GM12878 (cell line): ENCODE measurements at regions not wholly inside any gene's neighbourhood (a gene's known extent, or its start where the extent isn't known, plus 50 kb on each side); places are given as distances from the start of the nearest gene placed in this dataset.

Experiments used
- ATAC-seq: fragments of 200-7000 bp; cut with Tn5 transposase; 3 replicates; pipeline ENCODE4 v1.9.1; 2020; ENCODE audit warnings: mild to moderate bottlenecking, moderate library complexity
- BruUV-seq: library from RNA; stranded (reverse); fragments of 400-500 nt; replicated peaks from 2 replicates; lab custom pipeline; 2021; lab: Mats Ljungman, UMichigan
- CTCF ChIA-PET: fragments of 300-600 bp; sonication (Branson Sonifier 250); formaldehyde crosslinking; extraction: SDS; loops from one replicate; lab custom pipeline; 2021; ENCODE audit warnings: inconsistent platforms; lab: Yijun Ruan, JAX
- POLR2A ChIA-PET: fragments of 350-600 bp; formaldehyde crosslinking; extraction: SDS; loops from one replicate; lab custom pipeline; 2021; ENCODE audit warnings: inconsistent platforms; lab: Charles Lee
- RAD21 ChIA-PET: fragments of 300-600 bp; sonication (Branson Sonifier 250); formaldehyde crosslinking; loops from one replicate; lab custom pipeline; 2023; ENCODE audit warnings: antibody characterized with exemption; ENCODE audit not compliant: unreplicated experiment; lab: Charles Lee
- SMC1A ChIA-PET: fragments of 300-600 bp; sonication (Branson Sonifier 250); formaldehyde crosslinking; loops from one replicate; lab custom pipeline; 2023; ENCODE audit not compliant: unreplicated experiment, uncharacterized antibody; lab: Charles Lee
- DNase-seq: peaks from one replicate; pipeline ENCODE4 v3.0.0-alpha.2; 2011; ENCODE audit warnings: low read depth, low spot score
- FAIRE-seq: peaks from 3 replicates; lab custom pipeline; 2011; peaks lifted over from hg19 to GRCh38; lab: Jason Lieb, UNC
- H2AFZ ChIP-seq: 2 replicates; pipeline ENCODE4 v1.6.0; 2011; ENCODE audit warnings: low read depth, low read length, control low read depth; ENCODE audit not compliant: control insufficient read depth
- H3K27ac ChIP-seq: 2 replicates; pipeline ENCODE4 v1.5.1; 2011; ENCODE audit warnings: control low read depth; ENCODE audit not compliant: control insufficient read depth, insufficient read depth
- H3K27me3 ChIP-seq, 2 experiments: replicated peaks in 1 of 2; 2 replicates each; pipeline versions ENCODE4 v1.6.0 to v1.6.1; 2011; ENCODE audit warnings: low read length in 1 of 2; ENCODE audit not compliant: control insufficient read depth in 2 of 2, insufficient read depth in 2 of 2
- H3K36me3 ChIP-seq, 2 experiments: 2 replicates each; pipeline ENCODE4 v1.5.1; 2011; ENCODE audit warnings: low read length in 1 of 2; ENCODE audit not compliant: control insufficient read depth in 2 of 2, insufficient read depth in 2 of 2
- H3K4me1 ChIP-seq: 2 replicates; pipeline ENCODE4 v1.6.1; 2011; ENCODE audit warnings: mild to moderate bottlenecking, low read length, moderate library complexity, mixed read lengths; ENCODE audit not compliant: control insufficient read depth, insufficient read depth
- H3K4me2 ChIP-seq: 2 replicates; pipeline ENCODE4 v1.6.0; 2011; ENCODE audit warnings: control low read depth; ENCODE audit not compliant: control insufficient read depth, insufficient read depth
- H3K4me3 ChIP-seq: fragments of 200-600 bp; sonication (generic); 2 replicates; pipeline ENCODE4 v1.5.1; 2016
- H3K79me2 ChIP-seq: 2 replicates; pipeline ENCODE4 v1.6.0; 2011; ENCODE audit warnings: low read length; ENCODE audit not compliant: control insufficient read depth, insufficient read depth
- H3K9ac ChIP-seq: 2 replicates; pipeline ENCODE4 v1.8.0; 2011; ENCODE audit warnings: low read length, control low read depth, mixed read lengths; ENCODE audit not compliant: control insufficient read depth, insufficient read depth
- H3K9me3 ChIP-seq: replicated peaks from 3 replicates; pipeline ENCODE4 v1.5.1; 2011; ENCODE audit warnings: mild to moderate bottlenecking, low read length; ENCODE audit not compliant: control insufficient read depth, insufficient read depth
- H4K20me1 ChIP-seq: 2 replicates; pipeline ENCODE4 v1.6.0; 2011; ENCODE audit not compliant: control insufficient read depth, insufficient read depth
- BACH1 ChIP-seq: fragments of 450-650 bp; IDR thresholded peaks from 2 replicates; pipeline ENCODE4 v1.6.1; 2017; ENCODE audit warnings: mild to moderate bottlenecking, borderline replicate concordance
- CUX1 ChIP-seq: IDR thresholded peaks from 2 replicates; pipeline ENCODE4 v1.6.1; 2012; ENCODE audit warnings: improper control_type of control experiment, low read depth, low read length; ENCODE audit not compliant: insufficient replicate concordance
- EP300 ChIP-seq, 2 experiments: fragments of 150-350 bp in 1 of 2; IDR thresholded peaks; 2 replicates each; pipeline ENCODE4 v1.6.1; 2011 to 2012; ENCODE audit warnings: low read depth in 2 of 2, low read length in 2 of 2, borderline replicate concordance in 1 of 2, improper control_type of control experiment in 1 of 2, inconsistent platforms in 1 of 2; ENCODE audit not compliant: control insufficient read depth in 1 of 2
- POLR2A ChIP-seq: IDR thresholded peaks from 2 replicates; pipeline ENCODE4 v1.6.1; 2011; ENCODE audit warnings: low read depth, mild to moderate bottlenecking, low read length
- RFX5 ChIP-seq: IDR thresholded peaks from 2 replicates; pipeline ENCODE4 v1.6.1; 2011; ENCODE audit warnings: low read depth, low read length, improper control_type of control experiment
- SMARCA5 ChIP-seq: fragments of 450-650 bp; IDR thresholded peaks from 2 replicates; pipeline ENCODE4 v1.6.1; 2017; ENCODE audit warnings: mild to moderate bottlenecking
- SP1 ChIP-seq: IDR thresholded peaks from one replicate; pipeline ENCODE4 v1.6.1; 2011; ENCODE audit warnings: low read depth, low read length
- TCF7 ChIP-seq: IDR thresholded peaks from 2 replicates; pipeline ENCODE4 v1.6.1; 2014; ENCODE audit warnings: antibody characterized with exemption, borderline replicate concordance
- WRNIP1 ChIP-seq: IDR thresholded peaks from 2 replicates; pipeline ENCODE4 v1.6.1; 2011; ENCODE audit warnings: low read depth, low read length, improper control_type of control experiment, borderline replicate concordance
- YBX1 ChIP-seq: fragments of 450-650 bp; IDR thresholded peaks from 2 replicates; pipeline ENCODE4 v1.6.1; 2016; ENCODE audit warnings: antibody characterized with exemption
- WGBS: methylation state at CpG from one replicate; pipeline ENCODE4 v1.1.6; 2016; ENCODE audit warnings: low lambda C conversion rate; ENCODE audit not compliant: insufficient replicate concordance, insufficient coverage; ENCODE audit errors: missing lambda C conversion rate; 5-methylcytosine and 5-hydroxymethylcytosine counted together
- in situ Hi-C: fragments of 300-500 bp; cut with MboI; formaldehyde crosslinking; loops from 9 replicates; pipeline ENCODE4 v1.14.3; 2018; ENCODE audit warnings: mixed read lengths
- intact Hi-C: fragments of 100-400 bp; cut with micrococcal nuclease; formaldehyde crosslinking; loops from one replicate; pipeline ENCODE4 v1.14.2; 2022; ENCODE audit not compliant: unreplicated experiment

DNA sequence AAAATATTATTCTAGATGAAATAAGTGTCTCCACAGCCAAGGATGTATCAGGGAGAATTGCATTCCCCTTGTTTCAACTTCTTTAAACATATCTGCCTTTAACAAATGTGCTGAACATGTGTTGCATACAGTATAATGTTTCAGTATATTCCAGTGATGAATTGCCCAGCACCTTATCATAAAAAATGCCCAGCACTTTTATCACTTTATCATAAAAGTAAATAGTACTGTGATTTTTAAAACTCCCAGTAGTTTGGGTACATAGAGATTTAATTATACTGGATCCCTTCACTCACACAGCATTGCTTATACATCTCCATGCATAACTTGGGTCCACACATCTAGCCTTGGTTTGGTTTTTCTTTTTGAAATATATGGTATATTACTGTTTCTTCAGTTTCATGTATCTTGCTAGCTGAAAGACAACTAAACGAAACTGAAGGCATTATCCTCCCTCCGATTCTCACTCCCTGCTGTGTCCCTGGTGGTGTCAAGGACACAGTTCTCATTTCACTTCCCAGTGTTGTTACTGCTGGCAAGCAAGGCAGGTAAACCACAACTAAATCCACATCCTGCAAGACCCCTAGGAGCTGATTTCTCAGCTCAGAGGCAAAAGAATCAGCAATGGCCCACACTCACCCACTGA is 118.2 kb upstream of the SLC44A3 start:
- Histone ChIP-seq H3K36me3 (no peaks in the 10 kb centered on the region), H3K27me3 (no peaks in the 10 kb centered on the region), H3K4me2 (no peak overlapping the region), H4K20me1 (no peaks in the 10 kb centered on the region), H3K4me3 (no peak overlapping the region), H3K27ac (no peak overlapping the region), H3K9me3 (no peaks in the 10 kb centered on the region), H3K79me2 (no peaks in the 10 kb centered on the region), H3K9ac (no peak overlapping the region), H3K4me1 (no peaks in the 10 kb centered on the region), H2AFZ (no peak overlapping the region)
- ChIA-PET SMC1A (interaction anchor here (0.5 kb wide), 1 partner anchor 173 kb away, joined by 3 read pairs; no protein-coding TSS in a partner anchor), CTCF (interaction anchor here (0.6 to 1.0 kb wide), 2 partner anchors 43 to 153 kb away, joined by 3 to 6 read pairs; no protein-coding TSS in a partner anchor), POLR2A (no interaction called here), RAD21 (no interaction called here)
- 24% methylated on average over 2 of the region's 2 CpGs for WGBS
- no peak for ATAC-seq
- TF ChIP-seq CUX1 (no peak), POLR2A (no peak), EP300 (IDR thresholded peaks at IDR 0.05; ENCODE audit: borderline replicate concordance in 1 of 2, control insufficient read depth in 1 of 2, low read depth in 2 of 2, low read length in 2 of 2) (no peak), BACH1 (no peak), SMARCA5 (no peak), TCF7 (no peak), RFX5 (no peak), SP1 (no peak), YBX1 (no peak), WRNIP1 (no peak)
- intact Hi-C loops, result no loop called here
- FAIRE-seq, result no peak
- BruUV-seq, result no TSS peak
- in situ Hi-C loops, result no loop called here
- no peak for DNase-seq
